NCI-H1105 (cell line): ENCODE measurements at regions not wholly inside any gene's neighbourhood (a gene's known extent, or its start where the extent isn't known, plus 50 kb on each side); places are given as distances from the start of the nearest gene placed in this dataset.
"Not testable (repeated sequence)": the region's sequence is repeated elsewhere in the genome, so short reads cannot be mapped to it uniquely, and the experiment has no call there.

Experiments used
- DNase-seq: peaks from one replicate; lab custom pipeline; 2025; lab: John Stamatoyannopoulos, UW

DNA sequence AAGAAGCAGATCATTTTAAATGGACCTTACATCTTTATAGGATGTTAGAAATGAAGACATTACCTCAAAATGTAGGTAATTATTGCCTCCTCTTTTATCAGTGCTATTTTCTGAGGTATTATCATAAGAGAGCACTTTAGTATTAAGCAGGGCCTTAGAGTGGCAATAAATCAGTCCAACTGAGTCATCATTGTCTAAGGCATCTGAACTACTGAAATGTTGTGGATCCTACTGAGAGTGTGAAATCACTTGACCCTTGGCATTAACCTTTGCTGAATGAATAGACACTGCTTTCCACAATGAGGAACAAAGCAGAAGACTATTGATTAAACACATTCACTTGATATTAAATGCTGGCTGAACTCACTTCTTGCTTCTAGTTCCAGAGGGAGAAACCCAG, 224.6 kb upstream of the ARRDC3 start:
- DNase-seq: no peak

DNA sequence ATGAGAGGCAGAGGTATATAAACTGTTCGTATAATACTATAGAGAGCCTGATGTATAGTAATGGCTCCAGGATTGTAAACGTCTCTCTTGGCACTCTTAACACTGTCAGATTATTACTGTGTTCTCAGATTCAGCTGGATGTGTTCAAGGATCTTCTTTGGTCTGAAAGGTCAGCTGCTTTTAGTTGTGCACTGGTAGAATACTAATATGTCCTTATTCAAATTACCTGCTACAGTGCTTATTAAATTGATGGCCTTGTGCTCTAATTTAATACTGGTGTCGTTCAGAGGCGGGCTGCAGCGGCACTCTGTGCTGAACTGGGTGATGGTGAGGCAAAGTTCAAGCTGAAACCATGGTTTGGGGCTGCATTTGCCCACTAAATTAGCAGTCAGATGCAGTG, 216.7 kb upstream of the ARRDC3 start:
- DNase-seq: no peak

DNA sequence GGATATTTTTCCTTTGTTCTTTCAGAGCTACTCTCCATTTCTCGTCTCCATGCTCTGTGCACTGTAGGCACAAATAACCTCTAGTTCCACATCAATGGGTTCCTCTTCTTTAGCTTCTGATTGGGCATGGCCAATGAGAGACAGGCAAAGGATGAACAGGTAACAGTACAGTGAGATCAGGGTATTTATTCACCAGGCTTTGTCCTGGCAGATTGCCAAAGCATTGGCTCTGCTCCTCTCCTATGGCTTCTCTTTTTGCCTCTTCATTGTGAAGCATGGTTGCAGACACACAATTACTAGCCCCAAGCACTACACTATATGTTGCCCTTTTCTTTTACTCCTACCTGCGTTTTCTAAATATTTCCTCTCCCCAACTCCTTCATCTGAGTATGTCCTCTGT, 215.1 kb upstream of the ARRDC3 start:
- peak; percentile 1 for DNase-seq

DNA sequence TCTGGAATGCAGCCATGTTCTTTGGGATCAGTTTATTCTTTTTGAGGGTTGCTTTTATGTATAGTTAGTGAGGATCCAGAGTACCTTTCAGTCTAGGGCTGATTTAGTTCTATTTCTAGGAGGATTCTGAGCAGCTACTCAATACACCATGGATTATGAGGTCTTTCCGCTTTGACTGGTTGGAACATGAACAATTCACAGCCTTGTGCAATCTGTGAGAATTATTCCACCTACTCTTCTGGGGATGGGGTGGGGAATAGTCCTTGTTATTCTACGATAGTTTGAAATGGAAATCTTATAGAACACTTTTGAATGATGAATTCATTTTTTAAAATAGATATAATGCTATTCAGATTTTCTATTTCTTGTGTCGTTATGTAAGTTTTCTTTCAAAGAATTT, 212.3 kb upstream of the ARRDC3 start:
- no peak for DNase-seq

DNA sequence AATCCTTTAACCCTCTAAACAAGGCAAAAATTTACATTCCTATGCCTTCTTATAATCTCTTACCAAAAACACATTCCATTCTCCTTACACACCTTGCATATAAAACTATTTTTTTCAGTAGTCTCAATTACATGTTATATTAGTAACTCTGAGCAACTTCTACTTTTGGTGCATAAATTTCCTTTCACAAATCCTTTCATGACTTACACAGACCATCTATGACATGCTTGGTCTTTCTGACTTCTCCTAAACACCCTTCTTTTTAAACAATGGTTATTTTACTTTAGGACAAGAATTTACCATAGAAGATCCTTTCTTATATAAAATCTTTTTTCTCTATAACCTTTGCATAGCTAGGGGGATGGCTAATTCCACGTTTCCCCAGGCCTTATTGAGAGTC, 208.0 kb upstream of the ARRDC3 start:
- no peak for DNase-seq

DNA sequence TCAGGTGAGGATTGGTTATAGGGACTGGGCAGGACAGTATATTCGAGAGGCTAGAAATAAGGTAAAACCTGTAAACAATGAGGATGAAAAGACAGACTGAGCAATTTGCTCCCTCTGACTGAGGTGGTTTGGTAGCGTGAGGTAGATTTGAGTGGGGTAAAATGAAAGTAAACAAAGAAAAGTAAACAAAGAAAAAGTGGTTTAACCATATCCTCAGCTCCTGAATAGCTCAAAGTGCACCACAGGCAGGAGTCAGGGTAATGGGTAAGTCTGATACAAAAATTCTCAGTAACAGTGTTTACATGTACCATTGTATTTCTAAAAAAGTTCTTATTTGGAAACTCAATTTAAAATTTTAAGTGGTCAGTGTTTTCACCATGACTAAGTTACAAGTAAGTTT, 203.1 kb upstream of the ARRDC3 start:
- DNase-seq: no peak

DNA sequence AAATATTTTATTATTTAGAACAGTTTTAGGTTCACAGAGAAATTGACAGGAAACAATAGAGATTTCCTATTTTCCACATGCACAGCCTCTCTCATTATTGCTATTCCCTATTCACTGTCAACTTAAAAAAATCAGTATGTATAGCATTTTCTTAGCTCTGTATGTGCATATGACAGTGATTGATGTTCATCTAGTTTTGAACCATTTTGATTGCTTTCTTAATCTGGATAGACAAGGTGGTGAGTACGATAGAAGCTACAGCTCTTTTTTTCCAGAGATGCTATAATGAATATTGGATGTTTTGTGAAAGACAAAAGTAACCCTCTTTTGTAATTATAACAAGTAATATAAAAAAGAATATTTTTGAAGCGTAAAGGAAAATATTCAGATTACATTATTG, 201.2 kb upstream of the ARRDC3 start:
- no peak for DNase-seq

DNA sequence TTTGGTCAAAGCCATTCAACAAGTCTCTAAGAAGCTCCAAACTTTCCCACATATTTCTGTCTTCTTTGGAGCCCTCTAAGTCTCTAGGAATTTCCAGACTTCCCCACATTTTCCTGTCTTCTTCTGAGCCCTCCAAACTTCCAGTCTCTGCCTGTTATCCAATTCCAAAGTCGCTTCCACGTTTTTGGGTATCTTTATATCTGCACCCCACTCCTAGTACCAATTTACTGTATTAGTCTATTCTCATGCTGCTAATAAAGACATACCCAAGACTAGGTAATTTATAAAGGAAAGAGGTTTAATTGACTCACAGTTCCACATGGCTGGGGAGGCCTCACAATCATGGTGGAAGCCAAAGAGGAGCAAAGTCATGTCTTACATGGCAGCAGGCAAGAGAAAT, 182.9 kb upstream of the ARRDC3 start:
- not testable (repeated sequence) for DNase-seq

DNA sequence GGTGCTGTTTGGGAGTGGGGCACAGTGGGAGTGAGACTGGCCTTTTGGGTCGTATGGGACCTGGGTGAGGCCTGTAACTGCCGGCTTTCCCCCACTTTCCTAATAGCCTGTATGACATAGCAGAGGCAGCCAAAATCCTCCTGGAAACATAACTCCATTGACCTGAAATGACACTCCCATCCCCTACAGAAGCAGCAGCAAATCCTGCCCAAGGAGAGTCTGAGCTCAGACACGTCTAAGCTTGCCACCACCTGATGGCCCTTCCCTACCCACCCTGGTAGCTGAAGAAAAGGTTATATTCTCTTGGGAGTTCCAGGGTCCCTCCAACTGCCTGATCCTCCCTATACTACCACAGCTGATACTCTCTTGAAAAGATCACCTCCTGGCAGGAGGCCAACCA, 179.8 kb upstream of the ARRDC3 start:
- peak; percentile 9 for DNase-seq

DNA sequence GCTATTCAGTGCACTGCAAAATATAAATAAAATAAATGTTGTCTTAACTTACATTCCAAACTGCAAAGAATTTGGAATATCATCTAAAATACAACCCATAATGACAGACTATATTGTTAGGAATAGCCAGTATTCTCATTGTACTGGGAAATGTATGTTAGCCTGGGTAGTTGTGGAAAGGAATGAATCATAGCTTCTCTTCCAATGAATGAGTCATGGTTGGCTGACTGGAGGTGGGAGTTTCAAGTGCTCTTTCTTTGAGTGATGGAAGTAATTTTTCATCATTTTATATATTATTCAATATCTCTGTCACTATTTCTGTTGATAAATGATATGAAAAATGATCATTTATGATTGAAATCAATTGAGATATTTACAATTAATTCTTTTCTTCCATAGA, 158.6 kb upstream of the ARRDC3 start:
- DNase-seq: no peak

DNA sequence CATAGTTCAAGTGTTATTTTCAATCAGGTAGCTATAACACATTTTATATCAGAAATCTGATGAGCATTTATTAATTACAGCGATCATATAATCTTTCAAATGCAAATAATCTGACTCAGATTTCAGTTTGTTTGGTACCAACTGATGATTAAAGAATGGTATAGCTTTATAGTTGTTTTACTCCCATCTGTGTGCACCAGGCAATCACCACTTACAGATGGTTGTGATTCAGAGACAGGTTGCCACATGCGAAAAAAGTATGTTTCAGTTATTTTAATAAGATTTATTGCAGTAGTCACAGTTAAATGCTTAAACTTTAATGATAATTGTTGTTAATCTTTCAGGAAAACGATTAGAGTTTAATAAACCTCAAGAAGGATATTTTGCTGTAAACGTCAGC, 155.1 kb upstream of the ARRDC3 start:
- no peak for DNase-seq

DNA sequence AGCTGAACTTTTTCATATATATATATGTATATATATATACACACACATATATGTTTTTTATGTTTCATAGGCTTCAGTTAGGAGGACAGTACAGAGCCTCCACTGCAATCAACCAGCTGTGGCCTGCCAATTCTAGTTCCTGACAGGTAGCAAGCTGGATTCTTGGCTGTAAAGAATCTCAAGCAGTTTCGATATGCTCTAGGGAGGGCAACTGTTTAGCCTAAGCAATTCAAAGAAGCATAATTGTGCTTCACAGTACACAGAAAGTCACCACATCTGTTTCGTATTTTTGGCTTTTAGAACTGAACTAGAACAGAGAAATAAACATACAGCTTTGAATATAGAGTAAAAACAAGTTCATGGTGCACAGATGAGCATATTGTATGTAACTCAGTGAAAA, 152.4 kb upstream of the ARRDC3 start:
- DNase-seq: no peak

DNA sequence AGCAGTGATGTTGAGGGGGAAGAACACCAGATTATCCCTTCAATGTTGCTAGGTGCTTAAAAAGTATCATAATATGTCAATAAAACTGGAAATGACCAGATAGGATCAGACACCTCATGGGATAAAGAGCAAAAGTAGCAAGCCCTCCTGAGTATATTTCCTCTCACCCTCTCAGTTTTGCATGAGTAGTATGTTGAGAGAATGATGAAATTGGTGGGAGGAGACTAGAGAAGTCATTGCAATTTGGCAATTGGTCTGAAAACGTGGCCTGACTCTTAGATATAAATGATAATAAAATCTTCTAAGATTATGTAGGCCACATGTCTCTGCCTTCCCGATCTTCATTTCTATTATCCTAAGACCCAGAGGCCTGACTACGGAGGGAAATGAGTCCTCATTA, 151.2 kb upstream of the ARRDC3 start:
- DNase-seq: no peak

DNA sequence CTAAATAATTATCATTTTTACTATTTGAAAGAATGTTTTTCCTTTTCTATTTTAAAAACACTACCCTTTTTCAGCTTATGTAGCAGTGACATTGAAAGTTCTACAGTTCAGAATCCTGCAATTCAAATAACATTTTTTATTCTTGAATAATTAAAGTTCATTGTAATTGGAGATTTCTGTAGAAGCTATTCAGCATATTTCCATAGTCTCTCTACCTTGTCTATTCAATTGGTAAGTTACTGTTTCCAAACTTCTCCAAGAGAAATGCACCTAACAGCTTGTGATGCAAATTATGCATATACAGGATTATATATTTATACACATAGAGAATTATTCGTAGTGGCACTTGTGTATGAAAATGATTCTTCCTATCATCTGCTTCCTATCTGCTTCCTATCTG, 149.7 kb upstream of the ARRDC3 start:
- no peak for DNase-seq

DNA sequence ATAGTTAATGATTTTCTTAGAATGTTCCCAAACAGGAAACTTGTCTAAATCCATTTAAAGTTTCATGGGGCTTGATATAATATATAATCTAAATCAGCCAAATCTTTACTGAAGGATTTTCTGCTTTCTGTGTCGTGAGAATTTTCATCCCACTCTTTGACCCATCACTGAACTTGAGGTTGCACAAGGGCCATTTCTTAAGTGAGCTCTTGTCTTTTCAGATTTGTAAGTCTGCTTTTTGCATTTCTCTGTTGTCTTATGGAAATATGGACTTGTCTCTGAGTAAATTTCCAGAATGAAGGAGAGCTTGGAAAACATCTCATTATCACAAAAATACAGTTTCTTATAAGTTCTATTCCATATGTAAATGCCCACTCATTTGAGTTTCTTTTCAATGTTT, 149.2 kb upstream of the ARRDC3 start:
- no peak for DNase-seq

DNA sequence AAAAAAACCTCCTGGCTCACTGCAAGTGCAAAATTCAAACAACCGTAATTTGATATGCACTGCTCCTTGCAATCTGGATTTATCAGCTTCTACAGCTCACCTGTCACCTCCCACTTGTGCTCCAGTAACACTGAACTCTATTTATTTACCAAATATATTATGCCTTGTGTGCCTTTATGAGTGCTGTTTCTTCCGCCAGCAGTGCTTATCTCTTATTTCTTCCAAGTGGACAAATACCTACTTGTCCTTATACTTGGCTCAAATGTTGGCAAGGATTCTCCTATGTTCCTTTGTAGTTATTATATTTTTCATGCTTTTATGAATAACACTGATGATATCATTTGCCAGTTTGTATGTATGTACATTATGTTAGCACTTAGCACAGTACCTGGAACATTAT, 145.7 kb upstream of the ARRDC3 start:
- DNase-seq: peak; percentile 1

DNA sequence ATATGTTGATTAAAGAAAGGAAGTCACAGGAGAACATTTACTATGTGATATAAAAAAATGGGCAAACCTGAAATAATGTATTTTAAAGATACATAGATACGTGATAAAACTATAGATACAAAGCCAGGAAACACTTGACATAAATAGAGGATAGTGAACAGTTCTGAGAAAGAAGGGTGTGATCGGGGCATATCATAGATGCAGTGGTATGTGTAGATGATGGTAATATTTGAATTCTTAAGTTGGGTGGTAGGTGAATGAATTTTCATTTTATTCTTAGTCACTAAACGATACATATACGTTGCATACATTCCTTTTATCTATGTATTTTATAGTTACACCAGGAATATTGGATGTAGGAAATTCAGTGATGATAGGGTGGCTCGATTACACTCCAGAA, 138.7 kb upstream of the ARRDC3 start:
- DNase-seq: no peak

DNA sequence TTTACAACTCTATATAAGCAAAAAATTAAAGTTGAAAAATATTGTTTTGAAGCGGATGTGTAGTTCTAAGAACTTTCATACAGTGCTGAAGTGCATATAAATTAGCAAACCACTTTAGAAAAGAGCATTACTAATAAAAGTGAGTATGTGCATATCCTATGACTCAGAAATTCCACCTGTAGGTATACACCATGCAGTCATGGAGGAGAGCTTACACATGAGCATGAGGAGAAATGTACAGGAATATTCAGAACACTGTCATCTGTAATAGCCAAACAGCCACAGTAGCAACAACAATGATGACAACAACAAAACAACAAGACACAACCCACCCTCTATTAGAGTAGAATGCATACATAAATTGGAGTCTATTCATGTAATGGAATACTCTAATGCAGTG, 138.2 kb upstream of the ARRDC3 start:
- DNase-seq: no peak

DNA sequence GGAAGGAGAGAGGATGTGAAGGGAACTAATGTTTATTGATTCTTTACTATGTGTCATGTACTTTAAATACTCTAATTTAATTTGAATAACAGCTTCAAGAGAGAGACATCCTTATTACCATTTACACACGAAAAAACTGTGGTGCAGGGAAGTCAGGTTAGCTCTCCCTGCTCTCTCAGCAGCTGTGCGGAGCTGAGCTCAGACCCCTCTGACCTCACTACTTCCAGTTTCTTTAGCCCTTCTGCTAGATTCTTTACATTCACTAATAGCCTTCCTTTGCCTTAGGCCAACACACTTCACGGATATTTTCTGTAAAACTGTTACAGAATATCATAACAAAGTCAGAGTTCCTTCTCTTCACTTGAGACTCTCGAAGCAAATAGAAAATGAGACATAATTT, 131.3 kb upstream of the ARRDC3 start:
- DNase-seq: no peak

DNA sequence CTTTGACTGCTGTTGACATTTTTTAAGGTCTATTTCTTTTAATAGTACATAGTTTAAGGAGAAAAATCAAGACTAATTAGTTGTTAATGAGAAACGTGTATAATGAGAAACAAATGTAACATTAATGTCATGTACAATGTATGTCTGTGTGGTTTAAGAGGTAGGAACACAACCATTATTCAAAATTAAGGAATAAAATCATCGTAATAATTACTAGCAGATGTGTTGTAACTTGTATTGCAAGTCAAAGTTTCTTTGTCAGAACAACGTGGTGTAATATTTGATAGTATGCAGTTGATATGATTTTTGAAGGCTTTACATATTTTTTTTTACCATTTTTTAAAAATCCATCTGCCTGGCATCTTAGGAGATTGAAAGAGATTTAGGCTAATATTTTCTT, 120.2 kb upstream of the ARRDC3 start:
- no peak for DNase-seq

DNA sequence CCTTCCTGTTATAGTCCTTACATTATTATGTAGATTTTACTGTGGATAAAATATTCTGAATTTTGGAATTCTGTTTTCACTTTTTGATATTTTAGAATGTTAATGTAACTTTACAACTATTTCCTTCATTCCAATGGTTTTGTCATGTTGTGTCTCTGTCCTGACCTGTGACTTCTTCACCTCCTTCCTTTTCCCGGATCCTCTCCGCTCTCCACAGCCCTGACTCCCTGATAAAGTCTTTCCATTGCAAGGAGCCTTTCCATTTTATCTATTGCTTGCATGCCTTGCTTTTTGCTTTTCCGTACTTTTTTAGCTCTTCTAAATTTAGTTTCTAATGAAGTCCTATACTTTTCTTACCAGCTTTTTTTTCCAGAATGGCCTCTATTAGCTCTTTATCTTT, 117.6 kb upstream of the ARRDC3 start:
- DNase-seq: no peak

DNA sequence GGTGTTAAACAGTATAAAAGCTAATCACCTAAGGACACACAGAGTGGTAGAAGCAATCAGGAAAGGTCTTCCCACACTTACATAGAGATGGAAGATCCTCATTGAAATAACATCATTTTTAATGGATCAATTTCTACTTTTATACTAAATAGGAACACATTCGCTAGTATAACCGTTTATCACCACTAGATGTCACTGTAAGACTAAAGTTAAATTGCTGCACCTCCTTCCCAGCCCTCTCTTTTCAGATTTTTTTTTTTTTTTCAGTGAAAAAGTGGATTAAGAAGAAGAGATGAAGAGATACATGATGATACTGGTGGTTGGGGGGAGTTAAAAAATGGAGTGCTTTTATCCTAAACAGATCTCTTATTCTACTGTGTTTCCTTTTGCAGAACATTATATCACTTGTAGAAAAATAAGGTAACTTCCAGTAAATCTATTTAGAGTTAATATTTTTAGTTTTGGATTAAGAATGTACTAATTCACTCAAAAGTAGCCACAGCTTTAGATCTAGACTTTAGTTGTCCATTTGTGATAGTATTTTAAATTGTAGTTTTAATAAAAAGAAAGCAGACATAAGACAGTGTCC, 116.9 kb upstream of the ARRDC3 start:
- DNase-seq: no peak

DNA sequence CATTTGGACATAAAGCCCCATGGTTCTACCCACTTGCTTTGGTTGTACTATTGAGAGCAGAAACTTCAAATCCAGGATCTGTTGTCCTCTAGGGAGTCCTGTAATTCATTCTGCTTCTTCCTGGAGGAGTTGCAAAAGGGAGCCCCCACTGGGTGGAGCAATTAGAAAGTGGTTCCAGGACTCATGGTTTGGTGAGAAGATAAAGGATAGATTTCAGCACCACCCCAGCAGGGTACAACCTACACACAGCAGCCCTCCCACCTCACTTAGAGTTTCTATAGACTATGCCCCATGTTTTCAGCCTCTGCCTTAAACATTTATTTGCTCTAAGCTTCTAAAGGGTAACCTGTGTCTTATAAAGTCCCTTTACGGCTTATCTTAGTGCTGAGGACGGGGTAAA, 112.6 kb upstream of the ARRDC3 start:
- DNase-seq: no peak

DNA sequence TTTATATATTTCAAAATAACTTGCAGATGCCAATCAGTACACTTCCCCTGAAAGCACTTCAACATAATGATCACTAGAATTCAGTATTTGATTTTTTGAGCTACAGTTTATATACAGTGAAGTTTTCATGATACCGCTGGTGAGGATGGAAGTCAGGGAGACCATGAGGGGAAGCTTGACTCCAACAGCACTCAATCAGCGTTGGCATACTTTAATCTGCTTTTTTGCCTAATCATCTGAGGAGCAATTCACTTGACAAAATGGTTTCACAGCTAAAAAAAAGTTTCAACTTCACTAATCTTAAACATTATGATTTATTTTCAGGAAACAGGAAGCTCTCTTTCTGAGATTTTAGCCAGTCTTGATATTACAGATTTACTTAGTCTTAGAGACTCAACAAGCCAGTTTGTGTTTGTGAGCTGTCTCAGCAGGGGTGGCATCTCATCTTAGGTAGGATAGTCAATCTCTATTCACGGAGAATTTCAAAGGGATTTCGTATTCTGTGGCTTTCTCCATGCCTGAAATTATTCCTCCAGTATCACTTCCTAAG, 111.4 kb upstream of the ARRDC3 start:
- DNase-seq: no peak

DNA sequence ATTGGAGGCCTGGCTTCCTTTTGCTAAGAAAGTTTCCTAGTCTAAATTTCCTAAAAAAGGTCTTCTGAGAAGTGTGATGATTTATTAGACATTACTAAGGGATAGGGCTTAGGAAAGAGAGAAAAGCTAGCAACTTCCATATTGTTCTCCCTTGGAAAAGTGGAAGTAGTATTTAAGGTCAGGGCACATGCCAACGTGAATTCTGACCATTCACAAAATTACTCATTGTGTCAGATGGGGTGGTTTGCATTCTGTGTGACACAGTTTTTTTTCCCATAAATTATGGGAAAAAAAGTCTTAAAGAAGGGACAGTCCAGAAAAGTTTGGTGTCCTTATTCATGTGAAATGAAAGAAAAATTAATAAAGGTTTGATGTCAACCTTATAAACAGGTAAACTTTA, 110.0 kb upstream of the ARRDC3 start:
- DNase-seq: no peak
